ENCODE measurements at regions not wholly inside any gene's neighbourhood (a gene's known extent, or its start where the extent isn't known, plus 50 kb on each side); places are given as distances from the start of the nearest gene placed in this dataset.
"Not testable (repeated sequence)": the region's sequence is repeated elsewhere in the genome, so short reads cannot be mapped to it uniquely, and the experiment has no call there.

GRCh38 chrX:94695910-94696309 is 1021.9 kb downstream of the FAM133A start:
- Mint-ChIP-seq H3K4me1 (ENCODE audit: low read depth, unreplicated experiment) (no peaks in the 10 kb centered on the region), H3K27ac (ENCODE audit: unreplicated experiment) (no peak overlapping the region), H3K9me3 (ENCODE audit: unreplicated experiment) (peaks cover 3% of the 10 kb centered on the region), H3K36me3 (ENCODE audit: low read depth, unreplicated experiment) (no peaks in the 10 kb centered on the region), H3K27me3 (ENCODE audit: low read depth, unreplicated experiment) (no peaks in the 10 kb centered on the region), H3K4me3 (ENCODE audit: unreplicated experiment) (no peak overlapping the region)
- TF ChIP-seq EZH2 (IDR thresholded peaks at IDR 0.05; ENCODE audit: insufficient read depth, low read length): no peak
- no peak for TF ChIP-seq CTCF (IDR thresholded peaks at IDR 0.05; ENCODE audit: insufficient read depth, low read depth, low read length)
- Histone ChIP-seq H4K20me1 (ENCODE audit: insufficient read depth, low read length) (no peaks in the 10 kb centered on the region), H3K36me3 (ENCODE audit: insufficient read depth, low read length) (no peaks in the 10 kb centered on the region), H3K79me2 (ENCODE audit: insufficient read depth, low read length) (no peaks in the 10 kb centered on the region), H3K4me1 (ENCODE audit: insufficient read depth, low read length) (no peaks in the 10 kb centered on the region), H3K4me2 (ENCODE audit: low read length) (no peak overlapping the region), H3K27me3 (ENCODE audit: insufficient read depth, low read length) (no peaks in the 10 kb centered on the region), H3K27ac (ENCODE audit: low read depth, low read length) (no peak overlapping the region), H3K9me3 (ENCODE audit: insufficient read depth, low read depth, low read length) (no peaks in the 10 kb centered on the region), H3K9ac (ENCODE audit: low read length) (no peak overlapping the region), H2AFZ (ENCODE audit: low read depth, low read length) (no peak overlapping the region), H3K4me3 (ENCODE audit: insufficient read depth, low read depth, low read length) (no peak overlapping the region)
- DNase-seq (ENCODE audit: low read depth) (no peak), FAIRE-seq (peak; percentile 43)

GRCh38 chrX:94704348-94705256 is 1030.6 kb downstream of the FAM133A start:
- not testable (repeated sequence) for H3K9me3 Mint-ChIP-seq (ENCODE audit: unreplicated experiment); H3K4me2 ChIP-seq (ENCODE audit: low read length); H3K9ac ChIP-seq (ENCODE audit: low read length); H3K36me3 ChIP-seq (ENCODE audit: insufficient read depth, low read length); H3K79me2 ChIP-seq (ENCODE audit: insufficient read depth, low read length); H4K20me1 ChIP-seq (ENCODE audit: insufficient read depth, low read length); H3K27ac Mint-ChIP-seq (ENCODE audit: unreplicated experiment); H3K4me1 ChIP-seq (ENCODE audit: insufficient read depth, low read length); H3K36me3 Mint-ChIP-seq (ENCODE audit: low read depth, unreplicated experiment); DNase-seq (ENCODE audit: low read depth); FAIRE-seq; H3K4me1 Mint-ChIP-seq (ENCODE audit: low read depth, unreplicated experiment); H3K27ac ChIP-seq (ENCODE audit: low read depth, low read length); H3K4me3 ChIP-seq (ENCODE audit: insufficient read depth, low read depth, low read length); H3K4me3 Mint-ChIP-seq (ENCODE audit: unreplicated experiment); H2AFZ ChIP-seq (ENCODE audit: low read depth, low read length); H3K9me3 ChIP-seq (ENCODE audit: insufficient read depth, low read depth, low read length); H3K27me3 Mint-ChIP-seq (ENCODE audit: low read depth, unreplicated experiment); H3K27me3 ChIP-seq (ENCODE audit: insufficient read depth, low read length)

GRCh38 chrX:94721386-94721785 is 1047.4 kb downstream of the FAM133A start:
- Histone ChIP-seq H3K4me3 (ENCODE audit: insufficient read depth, low read depth, low read length) (no peak overlapping the region), H3K36me3 (ENCODE audit: insufficient read depth, low read length) (no peaks in the 10 kb centered on the region), H4K20me1 (ENCODE audit: insufficient read depth, low read length) (no peaks in the 10 kb centered on the region), H3K79me2 (ENCODE audit: insufficient read depth, low read length) (no peaks in the 10 kb centered on the region), H3K4me1 (ENCODE audit: insufficient read depth, low read length) (no peaks in the 10 kb centered on the region), H3K4me2 (ENCODE audit: low read length) (no peak overlapping the region), H3K27me3 (ENCODE audit: insufficient read depth, low read length) (no peaks in the 10 kb centered on the region), H2AFZ (ENCODE audit: low read depth, low read length) (no peak overlapping the region), H3K27ac (ENCODE audit: low read depth, low read length) (no peak overlapping the region), H3K9me3 (ENCODE audit: insufficient read depth, low read depth, low read length) (no peaks in the 10 kb centered on the region), H3K9ac (ENCODE audit: low read length) (no peak overlapping the region)
- Mint-ChIP-seq H3K27me3 (ENCODE audit: low read depth, unreplicated experiment) (no peaks in the 10 kb centered on the region), H3K4me3 (ENCODE audit: unreplicated experiment) (no peak overlapping the region), H3K4me1 (ENCODE audit: low read depth, unreplicated experiment) (no peaks in the 10 kb centered on the region), H3K36me3 (ENCODE audit: low read depth, unreplicated experiment) (no peaks in the 10 kb centered on the region), H3K27ac (ENCODE audit: unreplicated experiment) (no peak overlapping the region), H3K9me3 (ENCODE audit: unreplicated experiment) (no peaks in the 10 kb centered on the region)
- no peak for TF ChIP-seq EZH2 (IDR thresholded peaks at IDR 0.05; ENCODE audit: insufficient read depth, low read length)
- TF ChIP-seq CTCF (IDR thresholded peaks at IDR 0.05; ENCODE audit: insufficient read depth, low read depth, low read length): no peak
- no peak for DNase-seq (ENCODE audit: low read depth)
- no peak for FAIRE-seq

Data from astrocyte (in vitro differentiated cells and primary cell).